T-cell (primary cell): ENCODE measurements at regions not wholly inside any gene's neighbourhood (a gene's known extent, or its start where the extent isn't known, plus 50 kb on each side); places are given as distances from the start of the nearest gene placed in this dataset.

Source experiments
- ATAC-seq, 4 experiments: fragments of 200-7000 bp in 3 of 4; fragments of 150-1000 bp in 1 of 4; cut with Tn5 transposase; replicated peaks in 1 of 4; 1 replicate in 3 of 4; 2 replicates in 1 of 4; pipeline ENCODE4 v1.10.0; 2021; ENCODE audit warnings: moderate library complexity in 3 of 4, mild to moderate bottlenecking in 2 of 4, moderate number of reproducible peaks in 1 of 4
- CTCF ChIA-PET, 2 donors: fragments of 300-600 bp; sonication (Branson Sonifier 250); formaldehyde crosslinking; loops; one replicate each; lab custom pipeline; 2022; ENCODE audit warnings: antibody characterized with exemption in 2 of 2; lab: Charles Lee
- POLR2A ChIA-PET, 2 donors: fragments of 300-600 bp; sonication (Branson Sonifier 250); formaldehyde crosslinking; loops; one replicate each; lab custom pipeline; 2022; ENCODE audit warnings: antibody characterized with exemption in 2 of 2; lab: Charles Lee
- DNase-seq, 35 experiments: peaks; one replicate each; pipeline versions ENCODE4 v3.0.0 to v3.0.0-alpha.2; 2013 to 2023
- H3K27ac ChIP-seq: one replicate; pipeline ENCODE4 v1.5.1; 2013; ENCODE audit warnings: low read length
- H3K27me3 ChIP-seq, 2 experiments: replicated peaks in 1 of 2; 1 replicate in 1 of 2; 2 replicates in 1 of 2; pipeline versions ENCODE4 v1.6.1 to v1.7.0; 2013; ENCODE audit warnings: low read length in 1 of 2, mixed read lengths in 1 of 2; ENCODE audit not compliant: control insufficient read depth in 2 of 2, insufficient read depth in 2 of 2; ENCODE audit errors: extremely low read depth in 1 of 2
- H3K36me3 ChIP-seq, 2 donors: 1 replicate in 1 of 2; 2 replicates in 1 of 2; pipeline versions ENCODE4 v1.6.1 to v1.7.0; 2013; ENCODE audit warnings: low read length in 1 of 2; ENCODE audit not compliant: control insufficient read depth in 2 of 2, insufficient read depth in 1 of 2; ENCODE audit errors: extremely low read depth in 1 of 2
- H3K4me1 ChIP-seq, 2 experiments: 1 replicate in 1 of 2; 2 replicates in 1 of 2; pipeline versions ENCODE4 v1.6.1 to v1.7.0; 2013; ENCODE audit warnings: low read length in 2 of 2, mixed read lengths in 1 of 2; ENCODE audit not compliant: insufficient read depth in 2 of 2, control insufficient read depth in 1 of 2; ENCODE audit errors: extremely low read depth in 1 of 2
- H3K4me3 ChIP-seq, 2 donors: 1 replicate in 1 of 2; 2 replicates in 1 of 2; pipeline versions ENCODE4 v1.5.1 to v1.7.0; 2013; ENCODE audit warnings: mild to moderate bottlenecking in 2 of 2, low read length in 1 of 2, moderate library complexity in 1 of 2; ENCODE audit not compliant: control insufficient read depth in 1 of 2; ENCODE audit errors: extremely low read depth in 1 of 2
- H3K9me3 ChIP-seq: 2 replicates; pipeline ENCODE4 v1.7.0; 2013
- H3K27ac Mint-ChIP-seq, 2 donors: one replicate each; pipeline ENCODE4 v1.8.0; 2020 to 2021; ENCODE audit warnings: mild to moderate bottlenecking in 2 of 2, mixed read lengths in 2 of 2
- H3K27me3 Mint-ChIP-seq, 2 donors: one replicate each; pipeline ENCODE4 v1.8.0; 2021 to 2022; ENCODE audit warnings: mixed read lengths in 2 of 2
- H3K36me3 Mint-ChIP-seq: one replicate; pipeline ENCODE4 v1.8.0; 2021; ENCODE audit warnings: mixed read lengths
- H3K4me1 Mint-ChIP-seq, 3 donors: one replicate each; pipeline ENCODE4 v1.8.0; 2020 to 2022; ENCODE audit warnings: mixed read lengths in 3 of 3, mild to moderate bottlenecking in 1 of 3
- H3K4me3 Mint-ChIP-seq, 3 donors: one replicate each; pipeline ENCODE4 v1.8.0; 2020 to 2022; ENCODE audit warnings: mild to moderate bottlenecking in 3 of 3, mixed read lengths in 3 of 3, moderate library complexity in 3 of 3
- H3K9me3 Mint-ChIP-seq, 3 donors: one replicate each; pipeline ENCODE4 v1.8.0; 2020 to 2022; ENCODE audit warnings: mixed read lengths in 3 of 3
- WGBS: methylation state at CpG from one replicate; pipeline ENCODE4 v1.1.5; 2013; ENCODE audit warnings: missing lambda C conversion rate; ENCODE audit not compliant: insufficient coverage; 5-methylcytosine and 5-hydroxymethylcytosine counted together

- H3K4me1 ChIP-seq: no peaks in the 10 kb centered on the region
- CTCF ChIA-PET: no interaction called here
- Mint-ChIP-seq H3K36me3 (no peaks in the 10 kb centered on the region), H3K4me1 (no peaks in the 10 kb centered on the region), H3K27me3 (no peaks in the 10 kb centered on the region), H3K4me3 (no peak overlapping the region), H3K9me3 (peaks cover 0 to 3% (median 2%) of the 10 kb centered on the region in 3 donors), H3K27ac (no peak overlapping the region)
- WGBS: no CpG with 5 or more reads among the region's 3 CpGs
- no peak overlapping the region for H3K4me3 ChIP-seq
- no peaks in the 10 kb centered on the region for H3K27me3 ChIP-seq
- DNase-seq: no peak
- no peak for ATAC-seq
- no peaks in the 10 kb centered on the region for H3K36me3 ChIP-seq
- no peaks in the 10 kb centered on the region for H3K9me3 ChIP-seq
- POLR2A ChIA-PET: no interaction called here
- H3K27ac ChIP-seq: no peak overlapping the region
Observed at GRCh38 chrX:116345958-116346357, 90.4 kb upstream of the SLC6A14 start.

DNA sequence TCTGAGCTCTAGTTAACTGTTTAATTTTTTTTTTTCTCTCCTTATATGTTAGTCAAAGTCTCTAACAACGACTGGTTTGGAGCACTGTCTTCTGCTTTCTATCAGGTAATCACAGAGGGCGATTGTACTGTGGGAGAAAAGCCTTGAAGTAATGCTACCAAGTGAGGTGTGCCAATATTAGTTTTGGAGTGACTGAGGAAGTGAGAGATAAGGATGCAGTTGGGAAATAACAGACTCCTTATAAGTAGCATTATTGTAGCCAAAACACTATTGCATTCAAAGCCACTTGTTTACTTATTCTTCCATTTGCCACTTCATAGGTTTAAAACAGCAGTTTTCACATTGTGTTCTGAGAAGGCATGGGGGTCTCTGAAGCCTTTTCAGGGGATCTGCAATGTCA lies 79.1 kb upstream of the SLC6A14 start:
- H3K27ac Mint-ChIP-seq: no peak overlapping the region
- H3K9me3 Mint-ChIP-seq: peaks cover 0 to 3% (median 0%) of the 10 kb centered on the region in 3 donors
- no CpG with 5 or more reads among the region's 2 CpGs for WGBS
- no peaks in the 10 kb centered on the region for H3K36me3 ChIP-seq
- DNase-seq (no peak), ATAC-seq (no peak)
- CTCF ChIA-PET: no interaction called here
- H3K4me1 Mint-ChIP-seq: no peaks in the 10 kb centered on the region
- H3K27me3 ChIP-seq: no peaks in the 10 kb centered on the region
- H3K27me3 Mint-ChIP-seq: peaks cover 0 to 3% of the 10 kb centered on the region in 2 donors
- no peak overlapping the region for H3K27ac ChIP-seq
- POLR2A ChIA-PET: no interaction called here
- no peaks in the 10 kb centered on the region for H3K36me3 Mint-ChIP-seq
- no peaks in the 10 kb centered on the region for H3K4me1 ChIP-seq
- no peaks in the 10 kb centered on the region for H3K9me3 ChIP-seq
- H3K4me3 Mint-ChIP-seq: no peak overlapping the region
- no peak overlapping the region for H3K4me3 ChIP-seq

- ATAC-seq (no peak), DNase-seq (no peak)
- Mint-ChIP-seq H3K9me3 (no peaks in the 10 kb centered on the region), H3K4me1 (no peaks in the 10 kb centered on the region), H3K36me3 (no peaks in the 10 kb centered on the region), H3K27me3 (peaks cover 0 to 6% of the 10 kb centered on the region in 2 donors), H3K4me3 (no peak overlapping the region), H3K27ac (no peak overlapping the region)
- Histone ChIP-seq H3K4me1 (no peaks in the 10 kb centered on the region), H3K27ac (no peak overlapping the region), H3K4me3 (no peak overlapping the region), H3K36me3 (no peaks in the 10 kb centered on the region), H3K9me3 (no peaks in the 10 kb centered on the region), H3K27me3 (no peaks in the 10 kb centered on the region)
- CTCF ChIA-PET: no interaction called here
- POLR2A ChIA-PET: no interaction called here
- no CpG with 5 or more reads among the region's 2 CpGs for WGBS
Observed at GRCh38 chrX:116378961-116379360, 57.4 kb upstream of the SLC6A14 start.

DNA sequence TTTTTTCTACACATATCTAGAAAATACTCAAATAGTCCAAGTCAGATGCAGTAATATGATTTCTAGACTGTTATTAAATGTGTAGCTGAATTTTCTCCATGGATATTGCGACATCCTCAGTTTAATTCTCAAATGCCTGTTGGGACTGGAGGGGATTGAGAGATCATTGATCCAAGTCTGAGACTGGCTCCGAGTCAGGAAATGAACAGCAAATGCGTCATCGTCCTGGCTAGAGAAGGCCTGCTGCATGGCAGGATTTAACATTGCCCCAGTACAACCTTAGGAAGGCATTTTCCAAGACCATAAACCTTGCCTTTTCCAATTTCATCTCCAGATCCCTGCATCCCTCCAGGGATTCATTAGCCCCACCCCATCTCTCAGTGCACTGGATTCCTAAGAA lies 56.6 kb upstream of the SLC6A14 start:
- Mint-ChIP-seq H3K9me3 (no peaks in the 10 kb centered on the region), H3K4me3 (no peak overlapping the region), H3K36me3 (no peaks in the 10 kb centered on the region), H3K27me3 (peaks cover 0 to 3% of the 10 kb centered on the region in 2 donors), H3K4me1 (no peaks in the 10 kb centered on the region), H3K27ac (no peak overlapping the region)
- DNase-seq (no peak), ATAC-seq (no peak)
- Histone ChIP-seq H3K4me3 (no peak overlapping the region), H3K9me3 (no peaks in the 10 kb centered on the region), H3K27me3 (no peaks in the 10 kb centered on the region), H3K27ac (no peak overlapping the region), H3K4me1 (no peaks in the 10 kb centered on the region), H3K36me3 (no peaks in the 10 kb centered on the region)
- ChIA-PET POLR2A (no interaction called here), CTCF (no interaction called here)
- whole genome bisulfite sequencing: 90% methylated on average over 3 of the region's 4 CpGs

GRCh38 chrX:116384406-116384954 lies 51.9 kb upstream of the SLC6A14 start:
- no peaks in the 10 kb centered on the region for H3K9me3 Mint-ChIP-seq
- no peaks in the 10 kb centered on the region for H3K27me3 ChIP-seq
- H3K27ac ChIP-seq: no peak overlapping the region
- no CpG with 5 or more reads among the region's 3 CpGs for WGBS
- no peak overlapping the region for H3K27ac Mint-ChIP-seq
- CTCF ChIA-PET: no interaction called here
- no peak for DNase-seq
- H3K4me1 Mint-ChIP-seq: no peaks in the 10 kb centered on the region
- POLR2A ChIA-PET: no interaction called here
- no peaks in the 10 kb centered on the region for H3K36me3 ChIP-seq
- no peaks in the 10 kb centered on the region for H3K36me3 Mint-ChIP-seq
- no peaks in the 10 kb centered on the region for H3K27me3 Mint-ChIP-seq
- H3K4me3 ChIP-seq: no peak overlapping the region
- no peak overlapping the region for H3K4me3 Mint-ChIP-seq
- H3K4me1 ChIP-seq: no peaks in the 10 kb centered on the region
- H3K9me3 ChIP-seq: no peaks in the 10 kb centered on the region
- no peak for ATAC-seq
